KMS-11 (cell line): ENCODE measurements at regions not wholly inside any gene's neighbourhood (a gene's known extent, or its start where the extent isn't known, plus 50 kb on each side); places are given as distances from the start of the nearest gene placed in this dataset.

Experiments used
- H2AFZ ChIP-seq: fragments of 200-600 bp; sonication (generic); 2 replicates; pipeline ENCODE4 v1.6.1; 2016; ENCODE audit warnings: antibody characterized with exemption, mixed run types, low read depth
- H3K27ac ChIP-seq: fragments of 200-600 bp; sonication (generic); 2 replicates; pipeline ENCODE4 v1.6.1; 2016; ENCODE audit warnings: mild to moderate bottlenecking, mixed run types
- H3K27me3 ChIP-seq: fragments of 200-600 bp; sonication (generic); 2 replicates; pipeline ENCODE4 v1.6.1; 2017; ENCODE audit warnings: mild to moderate bottlenecking, low read depth, mixed run types, moderate library complexity; ENCODE audit not compliant: insufficient read depth
- H3K36me3 ChIP-seq: fragments of 200-600 bp; sonication (generic); 2 replicates; pipeline ENCODE4 v1.6.1; 2017; ENCODE audit warnings: mild to moderate bottlenecking, mixed run types; ENCODE audit not compliant: insufficient read depth
- H3K4me1 ChIP-seq: fragments of 200-600 bp; sonication (generic); 2 replicates; pipeline ENCODE4 v1.6.1; 2016; ENCODE audit warnings: mild to moderate bottlenecking, low read depth, mixed run types; ENCODE audit not compliant: poor library complexity, severe bottlenecking
- H3K4me2 ChIP-seq: fragments of 200-600 bp; sonication (generic); 2 replicates; pipeline ENCODE4 v1.7.0; 2016; ENCODE audit warnings: mild to moderate bottlenecking, mixed run types
- H3K4me3 ChIP-seq: fragments of 200-600 bp; sonication (generic); IDR thresholded peaks from 2 replicates; pipeline ENCODE4 v1.6.1; 2017; ENCODE audit warnings: low read depth, low read length, mixed read lengths; ENCODE audit not compliant: insufficient read depth
- H3K79me2 ChIP-seq: fragments of 200-600 bp; sonication (generic); 2 replicates; pipeline ENCODE4 v1.6.1; 2016; ENCODE audit warnings: low read depth, mixed run types; ENCODE audit not compliant: insufficient read depth
- H3K9ac ChIP-seq: fragments of 200-600 bp; sonication (generic); 2 replicates; pipeline ENCODE4 v1.6.1; 2016; ENCODE audit warnings: mild to moderate bottlenecking, mixed run types
- H4K20me1 ChIP-seq: fragments of 200-600 bp; sonication (generic); 2 replicates; pipeline ENCODE4 v1.6.1; 2016; ENCODE audit warnings: mild to moderate bottlenecking, mixed run types; ENCODE audit not compliant: insufficient read depth
- TF ChIP-seq, protein P1 (sequence below): fragments of 200-600 bp; sonication (generic); conservative IDR thresholded peaks from 2 replicates; pipeline ENCODE4 v1.6.1; 2017; ENCODE audit warnings: low read depth, mild to moderate bottlenecking, antibody characterized with exemption, low read length, moderate library complexity, mixed read lengths

DNA sequence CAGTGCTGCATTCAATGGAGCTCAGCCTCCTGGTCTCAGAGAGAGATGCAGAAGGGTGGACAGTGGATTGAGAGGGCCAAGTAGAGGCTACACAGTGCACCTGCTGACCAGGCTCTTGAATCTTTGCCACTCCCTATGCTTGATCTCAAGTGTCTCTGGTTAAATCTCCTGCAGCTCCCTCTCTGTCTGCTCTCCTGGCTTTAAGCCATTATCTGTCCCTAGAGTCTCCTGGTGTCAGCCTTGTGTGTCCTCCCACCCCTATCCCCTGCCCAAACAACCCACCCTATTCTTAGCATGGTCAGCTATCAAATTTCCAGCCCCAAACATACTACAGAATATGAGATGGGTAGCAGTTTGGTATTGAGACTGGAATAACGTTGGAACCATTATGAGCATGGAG lies 479.3 kb upstream of the CELF2 start:
- Histone ChIP-seq H3K4me3 (no peak overlapping the region), H3K27ac (no peak overlapping the region), H3K79me2 (no peaks in the 10 kb centered on the region), H3K27me3 (no peaks in the 10 kb centered on the region), H3K36me3 (no peaks in the 10 kb centered on the region), H3K4me2 (no peak overlapping the region), H4K20me1 (no peaks in the 10 kb centered on the region), H3K9ac (no peak overlapping the region), H3K4me1 (no peaks in the 10 kb centered on the region), H2AFZ (no peak overlapping the region)
- TF ChIP-seq, protein P1, sequence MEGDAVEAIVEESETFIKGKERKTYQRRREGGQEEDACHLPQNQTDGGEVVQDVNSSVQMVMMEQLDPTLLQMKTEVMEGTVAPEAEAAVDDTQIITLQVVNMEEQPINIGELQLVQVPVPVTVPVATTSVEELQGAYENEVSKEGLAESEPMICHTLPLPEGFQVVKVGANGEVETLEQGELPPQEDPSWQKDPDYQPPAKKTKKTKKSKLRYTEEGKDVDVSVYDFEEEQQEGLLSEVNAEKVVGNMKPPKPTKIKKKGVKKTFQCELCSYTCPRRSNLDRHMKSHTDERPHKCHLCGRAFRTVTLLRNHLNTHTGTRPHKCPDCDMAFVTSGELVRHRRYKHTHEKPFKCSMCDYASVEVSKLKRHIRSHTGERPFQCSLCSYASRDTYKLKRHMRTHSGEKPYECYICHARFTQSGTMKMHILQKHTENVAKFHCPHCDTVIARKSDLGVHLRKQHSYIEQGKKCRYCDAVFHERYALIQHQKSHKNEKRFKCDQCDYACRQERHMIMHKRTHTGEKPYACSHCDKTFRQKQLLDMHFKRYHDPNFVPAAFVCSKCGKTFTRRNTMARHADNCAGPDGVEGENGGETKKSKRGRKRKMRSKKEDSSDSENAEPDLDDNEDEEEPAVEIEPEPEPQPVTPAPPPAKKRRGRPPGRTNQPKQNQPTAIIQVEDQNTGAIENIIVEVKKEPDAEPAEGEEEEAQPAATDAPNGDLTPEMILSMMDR: no peak

DNA sequence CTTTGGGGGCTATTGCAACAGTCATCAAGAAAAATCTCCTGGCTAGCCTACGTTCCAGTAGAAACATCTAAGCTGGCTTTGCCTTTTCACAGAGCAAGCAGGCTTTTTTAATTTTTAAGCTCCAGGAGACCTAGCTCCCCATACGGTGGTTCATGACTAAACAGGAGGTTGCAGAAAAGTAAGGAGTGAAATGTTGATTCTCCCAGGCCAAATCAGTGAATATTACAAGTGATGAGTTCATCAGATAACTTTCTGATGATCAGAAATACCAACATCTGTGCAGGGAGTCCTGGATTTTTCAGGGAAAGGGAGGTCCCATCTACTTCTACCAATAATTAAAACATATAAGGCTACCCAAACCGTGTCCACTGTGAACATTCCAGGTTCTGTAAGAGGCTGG lies 477.3 kb upstream of the CELF2 start:
- Histone ChIP-seq H2AFZ (no peak overlapping the region), H3K27me3 (no peaks in the 10 kb centered on the region), H3K4me3 (no peak overlapping the region), H3K4me2 (no peak overlapping the region), H4K20me1 (no peaks in the 10 kb centered on the region), H3K9ac (no peak overlapping the region), H3K27ac (no peak overlapping the region), H3K79me2 (no peaks in the 10 kb centered on the region), H3K4me1 (no peaks in the 10 kb centered on the region), H3K36me3 (no peaks in the 10 kb centered on the region)
- TF ChIP-seq, protein P1: no peak

DNA sequence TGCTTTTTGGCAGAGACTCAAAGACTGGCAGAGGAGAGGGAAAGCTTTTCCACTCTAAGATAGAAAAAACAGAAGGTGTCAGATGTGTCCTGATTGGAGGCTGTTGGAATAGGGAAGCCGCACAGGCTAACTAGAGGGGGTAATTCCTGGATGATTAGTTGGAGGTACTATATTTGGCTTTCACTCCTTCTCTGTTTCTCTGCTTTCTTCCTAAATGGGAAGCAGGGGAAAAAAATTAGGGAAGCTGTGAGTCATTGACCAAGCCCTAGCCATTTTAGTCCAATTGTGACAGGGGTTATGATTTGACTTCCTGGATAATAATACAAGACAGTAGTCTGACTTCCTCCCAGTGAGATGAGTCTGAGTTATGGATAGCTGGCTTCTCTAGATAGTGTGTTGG lies 475.2 kb upstream of the CELF2 start:
- H3K27me3 ChIP-seq: no peaks in the 10 kb centered on the region
- H3K36me3 ChIP-seq: no peaks in the 10 kb centered on the region
- H3K9ac ChIP-seq: no peak overlapping the region
- H3K4me1 ChIP-seq: no peaks in the 10 kb centered on the region
- H3K27ac ChIP-seq: no peak overlapping the region
- TF ChIP-seq, protein P1: no peak
- H2AFZ ChIP-seq: no peak overlapping the region
- H3K79me2 ChIP-seq: no peaks in the 10 kb centered on the region
- H4K20me1 ChIP-seq: no peaks in the 10 kb centered on the region
- no peak overlapping the region for H3K4me3 ChIP-seq
- no peak overlapping the region for H3K4me2 ChIP-seq

DNA sequence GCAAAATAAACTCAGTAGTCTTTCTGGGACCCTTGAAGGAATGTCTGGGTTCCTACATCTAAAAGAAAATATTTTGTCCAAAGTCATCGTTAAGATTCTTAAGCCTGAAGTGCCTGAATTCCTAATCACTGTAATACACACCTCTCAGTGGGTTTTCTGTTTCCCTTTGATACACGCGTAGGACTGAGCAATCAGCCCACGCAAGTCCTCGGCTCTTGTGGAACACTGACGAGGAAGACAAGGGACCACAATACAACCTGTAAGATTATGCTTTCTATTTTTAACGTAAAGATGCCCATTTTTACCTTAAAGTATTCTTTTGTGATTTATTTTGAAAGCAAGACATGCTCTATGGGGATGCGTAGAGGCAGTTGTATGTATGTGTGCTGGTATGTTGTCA lies 472.8 kb upstream of the CELF2 start:
- no peak overlapping the region for H2AFZ ChIP-seq
- no peaks in the 10 kb centered on the region for H3K4me1 ChIP-seq
- TF ChIP-seq, protein P1: no peak
- no peak overlapping the region for H3K9ac ChIP-seq
- H3K27ac ChIP-seq: no peak overlapping the region
- no peaks in the 10 kb centered on the region for H4K20me1 ChIP-seq
- H3K4me2 ChIP-seq: no peak overlapping the region
- no peaks in the 10 kb centered on the region for H3K79me2 ChIP-seq
- no peak overlapping the region for H3K4me3 ChIP-seq
- no peaks in the 10 kb centered on the region for H3K27me3 ChIP-seq
- no peaks in the 10 kb centered on the region for H3K36me3 ChIP-seq

DNA sequence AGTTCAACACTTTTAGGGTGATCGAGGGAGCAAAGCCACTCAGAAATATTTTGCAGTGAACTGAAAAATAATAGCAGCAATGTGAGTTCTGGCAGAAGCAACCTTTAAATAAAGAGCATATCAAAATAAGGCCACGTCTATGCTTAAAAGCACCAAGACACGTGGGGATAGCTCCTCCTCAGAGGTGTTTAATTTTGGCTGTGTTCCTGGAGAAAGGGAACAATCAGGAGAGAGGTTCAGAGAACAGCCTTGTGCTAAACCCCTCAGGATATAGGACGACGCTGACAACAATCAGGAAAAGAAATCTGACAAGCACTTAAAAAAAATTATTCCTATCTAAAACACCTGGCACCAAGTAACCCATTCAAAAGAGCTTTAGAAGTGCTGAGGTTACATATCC lies 471.9 kb upstream of the CELF2 start:
- H3K4me3 ChIP-seq: no peak overlapping the region
- no peaks in the 10 kb centered on the region for H3K4me1 ChIP-seq
- no peak overlapping the region for H3K4me2 ChIP-seq
- H3K27me3 ChIP-seq: no peaks in the 10 kb centered on the region
- no peak overlapping the region for H2AFZ ChIP-seq
- TF ChIP-seq, protein P1: no peak
- no peak overlapping the region for H3K9ac ChIP-seq
- no peaks in the 10 kb centered on the region for H3K79me2 ChIP-seq
- no peaks in the 10 kb centered on the region for H4K20me1 ChIP-seq
- no peaks in the 10 kb centered on the region for H3K36me3 ChIP-seq
- no peak overlapping the region for H3K27ac ChIP-seq
